Ishikawa (cell line): ENCODE measurements at regions not wholly inside any gene's neighbourhood (a gene's known extent, or its start where the extent isn't known, plus 50 kb on each side); places are given as distances from the start of the nearest gene placed in this dataset.

Experiments
- CEBPB ChIP-seq: IDR thresholded peaks from 2 replicates; pipeline ENCODE4 v1.6.1; 2012
- CREB1 ChIP-seq: IDR thresholded peaks from 2 replicates; pipeline ENCODE4 v1.6.1; 2012; ENCODE audit warnings: low read depth
- EGR1 ChIP-seq: IDR thresholded peaks from 2 replicates; pipeline ENCODE4 v1.6.1; 2012
- EP300 ChIP-seq: IDR thresholded peaks from 2 replicates; pipeline ENCODE4 v1.6.1; 2012; ENCODE audit warnings: borderline replicate concordance
- FOXM1 ChIP-seq: IDR thresholded peaks from 2 replicates; pipeline ENCODE4 v1.6.1; 2012; ENCODE audit warnings: low read depth, borderline replicate concordance
- NFIC ChIP-seq: IDR thresholded peaks from 2 replicates; pipeline ENCODE4 v1.6.1; 2012
- RAD21 ChIP-seq: IDR thresholded peaks from 2 replicates; pipeline ENCODE4 v1.6.1; 2012; ENCODE audit warnings: low read depth
- TAF1 ChIP-seq: IDR thresholded peaks from 2 replicates; pipeline ENCODE4 v1.6.1; 2012; ENCODE audit warnings: low read depth, mild to moderate bottlenecking
- TCF12 ChIP-seq: IDR thresholded peaks from 2 replicates; pipeline ENCODE4 v1.6.1; 2012; ENCODE audit warnings: low read depth
- TEAD4 ChIP-seq: IDR thresholded peaks from 2 replicates; pipeline ENCODE4 v1.6.1; 2012
- YY1 ChIP-seq: IDR thresholded peaks from 2 replicates; pipeline ENCODE4 v1.6.1; 2012; ENCODE audit warnings: low read depth
- ZBTB7A ChIP-seq: IDR thresholded peaks from 2 replicates; pipeline ENCODE4 v1.6.1; 2012; ENCODE audit warnings: low read depth
- TF ChIP-seq, protein P1 (sequence below): IDR thresholded peaks from 2 replicates; pipeline ENCODE4 v1.6.1; 2012; ENCODE audit warnings: low read depth, mild to moderate bottlenecking
- TF ChIP-seq, protein P2 (sequence below): IDR thresholded peaks from 2 replicates; pipeline ENCODE4 v1.6.1; 2012
- TF ChIP-seq, protein P3 (sequence below): IDR thresholded peaks from 2 replicates; pipeline ENCODE4 v1.6.1; 2012

DNA sequence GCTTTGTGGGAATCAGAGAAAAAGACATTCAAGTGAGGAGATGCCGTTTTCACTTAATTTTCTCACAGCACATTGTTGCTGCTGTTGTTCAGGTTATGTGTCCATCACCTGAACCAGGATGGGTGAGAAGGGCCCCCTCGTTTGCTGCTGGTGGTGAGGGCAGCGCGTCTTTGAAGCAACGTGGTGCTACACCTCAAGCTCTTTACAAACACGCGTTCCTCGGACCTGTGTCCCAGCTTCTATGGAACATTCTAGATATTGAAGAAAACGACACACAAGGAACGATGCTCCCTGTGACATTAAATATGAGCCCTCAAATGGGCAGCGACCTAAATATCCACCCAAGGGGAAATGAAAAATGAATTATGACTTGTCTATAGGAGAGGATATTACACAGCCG, 418.6 kb downstream of the MN1 start:
- TF ChIP-seq RAD21, result no peak
- no peak for TF ChIP-seq CEBPB
- no peak for TF ChIP-seq YY1
- TF ChIP-seq, protein P1, sequence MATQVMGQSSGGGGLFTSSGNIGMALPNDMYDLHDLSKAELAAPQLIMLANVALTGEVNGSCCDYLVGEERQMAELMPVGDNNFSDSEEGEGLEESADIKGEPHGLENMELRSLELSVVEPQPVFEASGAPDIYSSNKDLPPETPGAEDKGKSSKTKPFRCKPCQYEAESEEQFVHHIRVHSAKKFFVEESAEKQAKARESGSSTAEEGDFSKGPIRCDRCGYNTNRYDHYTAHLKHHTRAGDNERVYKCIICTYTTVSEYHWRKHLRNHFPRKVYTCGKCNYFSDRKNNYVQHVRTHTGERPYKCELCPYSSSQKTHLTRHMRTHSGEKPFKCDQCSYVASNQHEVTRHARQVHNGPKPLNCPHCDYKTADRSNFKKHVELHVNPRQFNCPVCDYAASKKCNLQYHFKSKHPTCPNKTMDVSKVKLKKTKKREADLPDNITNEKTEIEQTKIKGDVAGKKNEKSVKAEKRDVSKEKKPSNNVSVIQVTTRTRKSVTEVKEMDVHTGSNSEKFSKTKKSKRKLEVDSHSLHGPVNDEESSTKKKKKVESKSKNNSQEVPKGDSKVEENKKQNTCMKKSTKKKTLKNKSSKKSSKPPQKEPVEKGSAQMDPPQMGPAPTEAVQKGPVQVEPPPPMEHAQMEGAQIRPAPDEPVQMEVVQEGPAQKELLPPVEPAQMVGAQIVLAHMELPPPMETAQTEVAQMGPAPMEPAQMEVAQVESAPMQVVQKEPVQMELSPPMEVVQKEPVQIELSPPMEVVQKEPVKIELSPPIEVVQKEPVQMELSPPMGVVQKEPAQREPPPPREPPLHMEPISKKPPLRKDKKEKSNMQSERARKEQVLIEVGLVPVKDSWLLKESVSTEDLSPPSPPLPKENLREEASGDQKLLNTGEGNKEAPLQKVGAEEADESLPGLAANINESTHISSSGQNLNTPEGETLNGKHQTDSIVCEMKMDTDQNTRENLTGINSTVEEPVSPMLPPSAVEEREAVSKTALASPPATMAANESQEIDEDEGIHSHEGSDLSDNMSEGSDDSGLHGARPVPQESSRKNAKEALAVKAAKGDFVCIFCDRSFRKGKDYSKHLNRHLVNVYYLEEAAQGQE, result no peak
- no peak for TF ChIP-seq FOXM1
- TF ChIP-seq NFIC, result no peak
- TF ChIP-seq TCF12, result no peak
- no peak for TF ChIP-seq TAF1
- no peak for TF ChIP-seq CREB1
- TF ChIP-seq, protein P2, sequence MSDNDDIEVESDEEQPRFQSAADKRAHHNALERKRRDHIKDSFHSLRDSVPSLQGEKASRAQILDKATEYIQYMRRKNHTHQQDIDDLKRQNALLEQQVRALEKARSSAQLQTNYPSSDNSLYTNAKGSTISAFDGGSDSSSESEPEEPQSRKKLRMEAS, result no peak
- no peak for TF ChIP-seq ZBTB7A
- TF ChIP-seq EGR1, result no peak
- no peak for TF ChIP-seq EP300

DNA sequence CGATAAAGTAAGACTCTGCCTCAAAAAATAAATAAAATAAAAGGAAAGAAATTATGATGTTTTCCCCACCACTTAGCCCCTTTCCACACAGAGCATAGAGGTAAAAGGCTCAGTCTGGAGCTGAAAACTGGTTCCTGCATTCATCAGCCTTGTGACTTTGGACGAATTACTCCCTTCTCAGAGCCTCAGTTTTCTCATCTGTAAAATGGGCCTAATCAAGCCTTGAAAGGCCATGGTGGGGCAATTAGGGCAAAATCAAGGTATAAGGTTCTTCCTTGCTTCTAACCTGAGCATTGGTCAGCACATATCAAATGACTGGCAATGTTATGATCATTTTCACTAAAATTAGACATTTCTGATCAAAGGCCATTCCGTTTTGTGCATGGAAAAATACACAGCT, 417.7 kb downstream of the MN1 start:
- TF ChIP-seq TAF1, result no peak
- TF ChIP-seq ZBTB7A, result no peak
- no peak for TF ChIP-seq FOXM1

DNA sequence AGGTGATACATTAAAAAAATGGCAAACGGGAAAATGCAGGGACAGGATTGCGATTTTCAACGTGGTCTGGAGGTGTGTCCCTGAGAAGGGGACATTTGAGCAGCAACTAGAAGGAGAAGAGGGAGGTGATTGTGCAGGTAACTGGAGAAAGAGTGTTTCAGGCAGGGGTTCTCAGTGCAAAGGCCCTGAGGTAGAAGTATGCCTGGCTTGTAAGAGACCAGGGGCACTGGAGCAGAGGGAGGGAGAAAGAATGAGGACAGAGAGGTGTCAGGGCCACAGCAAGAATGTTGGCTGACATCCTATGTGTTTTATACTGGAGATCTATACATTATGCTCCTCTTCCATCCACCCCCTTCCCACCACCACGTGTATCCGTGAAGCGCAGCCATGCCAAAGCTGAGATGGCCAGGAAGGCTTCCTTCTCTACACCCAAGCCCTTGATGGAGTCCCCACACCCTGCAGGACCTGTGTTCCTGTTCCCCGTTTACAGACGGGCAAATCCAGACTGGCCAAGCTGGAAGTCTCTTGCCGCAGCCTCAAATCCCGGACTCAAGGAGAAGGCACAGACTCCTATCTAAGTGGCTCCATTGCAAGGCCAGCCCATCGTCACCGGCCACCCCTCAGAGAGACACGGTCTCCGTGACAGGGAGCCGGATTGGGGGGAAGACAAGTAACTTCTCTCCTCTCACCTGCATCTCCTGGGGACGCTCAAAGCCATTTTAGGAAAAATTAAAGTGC, 416.1 kb downstream of the MN1 start:
- no peak for TF ChIP-seq EP300
- TF ChIP-seq, protein P2, result no peak
- TF ChIP-seq FOXM1, result no peak
- TF ChIP-seq NFIC, result no peak
- no peak for TF ChIP-seq EGR1
- TF ChIP-seq TAF1, result no peak
- TF ChIP-seq TCF12, result no peak
- no peak for TF ChIP-seq RAD21
- TF ChIP-seq, protein P3, sequence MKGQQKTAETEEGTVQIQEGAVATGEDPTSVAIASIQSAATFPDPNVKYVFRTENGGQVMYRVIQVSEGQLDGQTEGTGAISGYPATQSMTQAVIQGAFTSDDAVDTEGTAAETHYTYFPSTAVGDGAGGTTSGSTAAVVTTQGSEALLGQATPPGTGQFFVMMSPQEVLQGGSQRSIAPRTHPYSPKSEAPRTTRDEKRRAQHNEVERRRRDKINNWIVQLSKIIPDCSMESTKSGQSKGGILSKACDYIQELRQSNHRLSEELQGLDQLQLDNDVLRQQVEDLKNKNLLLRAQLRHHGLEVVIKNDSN, result no peak
- TF ChIP-seq TEAD4, result no peak
- no peak for TF ChIP-seq YY1
- TF ChIP-seq ZBTB7A, result no peak
- TF ChIP-seq CREB1, result no peak
- no peak for TF ChIP-seq CEBPB
- TF ChIP-seq, protein P1, result no peak

DNA sequence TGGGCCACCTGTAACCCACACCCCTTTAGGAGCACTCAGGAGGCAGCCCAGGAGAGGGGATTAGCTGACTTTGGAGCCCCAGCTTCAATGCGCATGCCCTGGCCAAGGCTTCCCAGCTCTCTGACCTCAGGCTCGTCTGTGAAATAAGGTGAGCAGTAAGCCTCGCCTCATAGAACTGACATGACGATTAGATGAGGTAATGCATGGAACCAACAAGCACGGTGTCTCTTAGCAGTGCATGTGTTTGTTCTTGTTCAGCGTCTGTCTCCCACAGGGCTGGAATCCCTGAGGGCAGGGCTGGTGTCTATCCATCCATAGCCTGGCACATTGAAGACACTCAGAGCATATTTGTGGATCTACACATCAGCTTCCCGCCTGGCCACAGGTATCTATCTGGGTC, 415.4 kb downstream of the MN1 start:
- TF ChIP-seq TAF1 (no peak), NFIC (no peak), EGR1 (no peak), RAD21 (no peak), ZBTB7A (no peak)

DNA sequence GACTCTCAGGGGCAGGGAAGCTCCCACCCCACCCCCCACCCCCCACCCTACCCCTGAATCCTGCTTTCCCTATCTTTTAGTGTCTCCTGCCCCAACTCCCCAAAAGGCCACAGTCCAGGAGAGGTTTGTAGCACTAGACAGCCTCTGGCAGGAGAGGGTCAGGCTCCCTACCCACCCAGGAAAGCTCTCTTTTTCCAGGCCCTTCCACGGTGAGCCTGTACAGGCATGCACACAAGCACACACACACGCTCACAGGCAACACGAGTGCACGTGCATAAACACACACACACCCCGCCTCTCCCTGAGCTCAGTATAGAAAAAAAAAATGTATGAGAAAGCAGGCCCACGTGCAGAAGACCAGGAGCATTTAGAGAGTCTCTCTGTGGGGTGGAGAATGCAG, 414.0 kb downstream of the MN1 start:
- TF ChIP-seq TEAD4 (no peak), TCF12 (no peak), CREB1 (no peak), CEBPB (no peak), YY1 (no peak), TAF1 (no peak), FOXM1 (no peak)
- TF ChIP-seq, protein P1, result no peak
- TF ChIP-seq, protein P3, result no peak
